ENCODE measurements at regions not wholly inside any gene's neighbourhood (a gene's known extent, or its start where the extent isn't known, plus 50 kb on each side); places are given as distances from the start of the nearest gene placed in this dataset.

- Histone ChIP-seq H3K27ac (ENCODE audit: low read depth, low read length) (no peak overlapping the region), H3K36me3 (ENCODE audit: control insufficient read depth, insufficient read depth, low read length) (no peaks in the 10 kb centered on the region), H3K4me3 (ENCODE audit: low read depth, low read length) (no peak overlapping the region)
These were observed 123.6 kb downstream of the PALM2AKAP2 start for GRCh38 chr9:109903515-109904138.

GRCh38 chr9:109904666-109905065, 124.7 kb downstream of the PALM2AKAP2 start:
- H3K36me3 ChIP-seq (ENCODE audit: control insufficient read depth, insufficient read depth, low read length) = no peaks in the 10 kb centered on the region
- H3K4me3 ChIP-seq (ENCODE audit: low read depth, low read length) = no peak overlapping the region
- H3K27me3 ChIP-seq (ENCODE audit: control insufficient read depth, insufficient read depth, low read length) = no peaks in the 10 kb centered on the region
- no peak overlapping the region for H3K9ac ChIP-seq (ENCODE audit: low read depth, low read length)
- no peaks in the 10 kb centered on the region for H3K9me3 ChIP-seq (ENCODE audit: control insufficient read depth, insufficient read depth, low read length)
- H3K4me1 ChIP-seq (ENCODE audit: control insufficient read depth, insufficient read depth, low read length) = no peaks in the 10 kb centered on the region
- no peak overlapping the region for H3K27ac ChIP-seq (ENCODE audit: low read depth, low read length)

More at GRCh38 chr9:109903515-109904138, 123.6 kb downstream of the PALM2AKAP2 start:
- H3K9me3 ChIP-seq (ENCODE audit: control insufficient read depth, insufficient read depth, low read length) = no peaks in the 10 kb centered on the region
- H3K4me1 ChIP-seq (ENCODE audit: control insufficient read depth, insufficient read depth, low read length) = no peaks in the 10 kb centered on the region
- H3K27me3 ChIP-seq (ENCODE audit: control insufficient read depth, insufficient read depth, low read length) = no peaks in the 10 kb centered on the region
- H3K9ac ChIP-seq (ENCODE audit: low read depth, low read length) = no peak overlapping the region

- Histone ChIP-seq H3K27ac (ENCODE audit: low read depth, low read length) (no peak overlapping the region), H3K36me3 (ENCODE audit: control insufficient read depth, insufficient read depth, low read length) (no peaks in the 10 kb centered on the region), H3K27me3 (ENCODE audit: control insufficient read depth, insufficient read depth, low read length) (no peaks in the 10 kb centered on the region), H3K9ac (ENCODE audit: low read depth, low read length) (no peak overlapping the region), H3K4me3 (ENCODE audit: low read depth, low read length) (no peak overlapping the region), H3K4me1 (ENCODE audit: control insufficient read depth, insufficient read depth, low read length) (no peaks in the 10 kb centered on the region), H3K9me3 (ENCODE audit: control insufficient read depth, insufficient read depth, low read length) (no peaks in the 10 kb centered on the region)
These were observed 125.5 kb downstream of the PALM2AKAP2 start for GRCh38 chr9:109905472-109905871.

- H3K27me3 ChIP-seq (ENCODE audit: control insufficient read depth, insufficient read depth, low read length) = no peaks in the 10 kb centered on the region
- H3K27ac ChIP-seq (ENCODE audit: low read depth, low read length) = no peak overlapping the region
- no peaks in the 10 kb centered on the region for H3K36me3 ChIP-seq (ENCODE audit: control insufficient read depth, insufficient read depth, low read length)
- H3K4me3 ChIP-seq (ENCODE audit: low read depth, low read length) = no peak overlapping the region
- H3K9me3 ChIP-seq (ENCODE audit: control insufficient read depth, insufficient read depth, low read length) = no peaks in the 10 kb centered on the region
- H3K4me1 ChIP-seq (ENCODE audit: control insufficient read depth, insufficient read depth, low read length) = peaks cover 9% of the 10 kb centered on the region
- H3K9ac ChIP-seq (ENCODE audit: low read depth, low read length) = no peak overlapping the region
These were observed 126.9 kb downstream of the PALM2AKAP2 start for GRCh38 chr9:109906766-109907382.

GRCh38 chr9:109907400-109907799, 127.4 kb downstream of the PALM2AKAP2 start:
- Histone ChIP-seq H3K27me3 (ENCODE audit: control insufficient read depth, insufficient read depth, low read length) (no peaks in the 10 kb centered on the region), H3K27ac (ENCODE audit: low read depth, low read length) (no peak overlapping the region), H3K9me3 (ENCODE audit: control insufficient read depth, insufficient read depth, low read length) (no peaks in the 10 kb centered on the region), H3K4me1 (ENCODE audit: control insufficient read depth, insufficient read depth, low read length) (peaks cover 14% of the 10 kb centered on the region), H3K36me3 (ENCODE audit: control insufficient read depth, insufficient read depth, low read length) (no peaks in the 10 kb centered on the region), H3K9ac (ENCODE audit: low read depth, low read length) (no peak overlapping the region), H3K4me3 (ENCODE audit: low read depth, low read length) (no peak overlapping the region)

GRCh38 chr9:109907810-109908458, 127.9 kb downstream of the PALM2AKAP2 start:
- Histone ChIP-seq H3K9ac (ENCODE audit: low read depth, low read length) (no peak overlapping the region), H3K27ac (ENCODE audit: low read depth, low read length) (no peak overlapping the region), H3K27me3 (ENCODE audit: control insufficient read depth, insufficient read depth, low read length) (no peaks in the 10 kb centered on the region), H3K36me3 (ENCODE audit: control insufficient read depth, insufficient read depth, low read length) (no peaks in the 10 kb centered on the region), H3K4me1 (ENCODE audit: control insufficient read depth, insufficient read depth, low read length) (peaks cover 17% of the 10 kb centered on the region), H3K4me3 (ENCODE audit: low read depth, low read length) (no peak overlapping the region), H3K9me3 (ENCODE audit: control insufficient read depth, insufficient read depth, low read length) (no peaks in the 10 kb centered on the region)

- no peaks in the 10 kb centered on the region for H3K9me3 ChIP-seq (ENCODE audit: control insufficient read depth, insufficient read depth, low read length)
- H3K27ac ChIP-seq (ENCODE audit: low read depth, low read length) = no peak overlapping the region
- no peak overlapping the region for H3K4me3 ChIP-seq (ENCODE audit: low read depth, low read length)
- H3K27me3 ChIP-seq (ENCODE audit: control insufficient read depth, insufficient read depth, low read length) = no peaks in the 10 kb centered on the region
- no peaks in the 10 kb centered on the region for H3K36me3 ChIP-seq (ENCODE audit: control insufficient read depth, insufficient read depth, low read length)
- H3K9ac ChIP-seq (ENCODE audit: low read depth, low read length) = no peak overlapping the region
- peaks cover 17% of the 10 kb centered on the region for H3K4me1 ChIP-seq (ENCODE audit: control insufficient read depth, insufficient read depth, low read length)
These were observed 128.7 kb downstream of the PALM2AKAP2 start for GRCh38 chr9:109908459-109909390.

- no peak overlapping the region for H3K27ac ChIP-seq (ENCODE audit: low read depth, low read length)
- peaks cover 17% of the 10 kb centered on the region for H3K4me1 ChIP-seq (ENCODE audit: control insufficient read depth, insufficient read depth, low read length)
- no peaks in the 10 kb centered on the region for H3K36me3 ChIP-seq (ENCODE audit: control insufficient read depth, insufficient read depth, low read length)
- no peaks in the 10 kb centered on the region for H3K27me3 ChIP-seq (ENCODE audit: control insufficient read depth, insufficient read depth, low read length)
- H3K4me3 ChIP-seq (ENCODE audit: low read depth, low read length) = no peak overlapping the region
- no peaks in the 10 kb centered on the region for H3K9me3 ChIP-seq (ENCODE audit: control insufficient read depth, insufficient read depth, low read length)
- H3K9ac ChIP-seq (ENCODE audit: low read depth, low read length) = no peak overlapping the region
These were observed 130.9 kb downstream of the PALM2AKAP2 start for GRCh38 chr9:109910671-109911518.

- Histone ChIP-seq H3K36me3 (ENCODE audit: control insufficient read depth, insufficient read depth, low read length) (no peaks in the 10 kb centered on the region), H3K4me1 (ENCODE audit: control insufficient read depth, insufficient read depth, low read length) (peaks cover 17% of the 10 kb centered on the region), H3K9me3 (ENCODE audit: control insufficient read depth, insufficient read depth, low read length) (no peaks in the 10 kb centered on the region), H3K27me3 (ENCODE audit: control insufficient read depth, insufficient read depth, low read length) (no peaks in the 10 kb centered on the region), H3K27ac (ENCODE audit: low read depth, low read length) (no peak overlapping the region), H3K4me3 (ENCODE audit: low read depth, low read length) (no peak overlapping the region), H3K9ac (ENCODE audit: low read depth, low read length) (no peak overlapping the region)
These were observed 132.1 kb downstream of the PALM2AKAP2 start for GRCh38 chr9:109912082-109912582.

All from HUES48 (cell line).